NT2/D1 (cell line): ENCODE measurements at regions not wholly inside any gene's neighbourhood (a gene's known extent, or its start where the extent isn't known, plus 50 kb on each side); places are given as distances from the start of the nearest gene placed in this dataset.

ENCODE experiments used
- DNase-seq: peaks from one replicate; pipeline ENCODE4 v3.0.0-alpha.2; 2011; ENCODE audit warnings: low read depth, low spot score
- H3K27me3 ChIP-seq: 2 replicates; pipeline ENCODE4 v1.6.0; 2011; ENCODE audit warnings: mild to moderate bottlenecking; ENCODE audit not compliant: insufficient read length, insufficient read depth
- H3K36me3 ChIP-seq: 2 replicates; pipeline ENCODE4 v1.6.1; 2011; ENCODE audit warnings: mild to moderate bottlenecking, low read length, mixed read lengths; ENCODE audit not compliant: insufficient read depth, insufficient read length
- H3K4me1 ChIP-seq: 2 replicates; pipeline ENCODE4 v1.5.1; 2011; ENCODE audit not compliant: insufficient read depth, insufficient read length
- H3K4me3 ChIP-seq: 2 replicates; pipeline ENCODE4 v1.5.1; 2011; ENCODE audit warnings: low read depth; ENCODE audit not compliant: insufficient read length
- H3K9ac ChIP-seq: 2 replicates; pipeline ENCODE4 v1.6.0; 2011; ENCODE audit warnings: low read depth; ENCODE audit not compliant: insufficient read length
- H3K9me3 ChIP-seq: 2 replicates; pipeline ENCODE4 v1.5.1; 2011; ENCODE audit warnings: mild to moderate bottlenecking, low read length; ENCODE audit not compliant: insufficient read depth
- SUZ12 ChIP-seq: IDR thresholded peaks from 2 replicates; pipeline ENCODE4 v1.6.1; 2011; ENCODE audit not compliant: insufficient read length, insufficient read depth; ENCODE audit errors: extremely low read depth
- YY1 ChIP-seq: IDR thresholded peaks from 2 replicates; pipeline ENCODE4 v1.6.1; 2011; ENCODE audit not compliant: insufficient read length, insufficient read depth
- ZNF274 ChIP-seq: IDR thresholded peaks from 2 replicates; pipeline ENCODE4 v1.6.1; 2011; ENCODE audit warnings: mild to moderate bottlenecking, low read depth, low read length

- TF ChIP-seq SUZ12 (no peak), ZNF274 (no peak), YY1 (no peak)
- Histone ChIP-seq H3K4me3 (no peak overlapping the region), H3K9me3 (no peaks in the 10 kb centered on the region), H3K27me3 (no peaks in the 10 kb centered on the region), H3K36me3 (no peaks in the 10 kb centered on the region), H3K4me1 (no peaks in the 10 kb centered on the region), H3K9ac (no peak overlapping the region)
- no peak for DNase-seq
These were observed 101.0 kb upstream of the PTPN3 start for GRCh38 chr9:109599131-109599530.

- H3K9ac ChIP-seq, result no peak overlapping the region
- no peaks in the 10 kb centered on the region for H3K36me3 ChIP-seq
- no peak overlapping the region for H3K4me3 ChIP-seq
- no peaks in the 10 kb centered on the region for H3K4me1 ChIP-seq
- no peak for TF ChIP-seq YY1
- no peak for TF ChIP-seq ZNF274
- TF ChIP-seq SUZ12, result no peak
- no peak for DNase-seq
- no peaks in the 10 kb centered on the region for H3K27me3 ChIP-seq
- H3K9me3 ChIP-seq, result no peaks in the 10 kb centered on the region
These were observed 101.6 kb upstream of the PTPN3 start for GRCh38 chr9:109599711-109600110.

- no peak for DNase-seq
These were observed 102.0 kb upstream of the PTPN3 start for GRCh38 chr9:109600142-109600541.

GRCh38 chr9:109601181-109601580 lies 103.1 kb upstream of the PTPN3 start:
- no peak for TF ChIP-seq ZNF274
- no peak for TF ChIP-seq YY1
- TF ChIP-seq SUZ12, result no peak
- Histone ChIP-seq H3K36me3 (no peaks in the 10 kb centered on the region), H3K4me1 (no peaks in the 10 kb centered on the region), H3K27me3 (no peaks in the 10 kb centered on the region), H3K4me3 (no peak overlapping the region), H3K9ac (no peak overlapping the region), H3K9me3 (no peaks in the 10 kb centered on the region)
- DNase-seq, result no peak

More at GRCh38 chr9:109600142-109600541, 102.0 kb upstream of the PTPN3 start:
- no peak for TF ChIP-seq ZNF274
- no peak for TF ChIP-seq SUZ12
- no peaks in the 10 kb centered on the region for H3K27me3 ChIP-seq
- no peak overlapping the region for H3K4me3 ChIP-seq
- H3K9ac ChIP-seq, result no peak overlapping the region
- no peaks in the 10 kb centered on the region for H3K9me3 ChIP-seq
- H3K4me1 ChIP-seq, result no peaks in the 10 kb centered on the region
- H3K36me3 ChIP-seq, result no peaks in the 10 kb centered on the region

GRCh38 chr9:109602987-109603386 lies 104.9 kb upstream of the PTPN3 start:
- Histone ChIP-seq H3K4me3 (no peak overlapping the region), H3K9ac (no peak overlapping the region), H3K36me3 (no peaks in the 10 kb centered on the region), H3K27me3 (no peaks in the 10 kb centered on the region), H3K9me3 (no peaks in the 10 kb centered on the region), H3K4me1 (no peaks in the 10 kb centered on the region)
- DNase-seq, result no peak
- TF ChIP-seq ZNF274 (no peak), SUZ12 (no peak), YY1 (no peak)

GRCh38 chr9:109604131-109604530 lies 106.0 kb upstream of the PTPN3 start:
- H3K9me3 ChIP-seq, result no peaks in the 10 kb centered on the region
- H3K27me3 ChIP-seq, result no peaks in the 10 kb centered on the region
- no peak overlapping the region for H3K9ac ChIP-seq
- H3K36me3 ChIP-seq, result no peaks in the 10 kb centered on the region
- DNase-seq, result no peak
- no peak overlapping the region for H3K4me3 ChIP-seq
- TF ChIP-seq ZNF274 (no peak), SUZ12 (no peak), YY1 (no peak)
- no peaks in the 10 kb centered on the region for H3K4me1 ChIP-seq

GRCh38 chr9:109604781-109605180 lies 106.7 kb upstream of the PTPN3 start:
- TF ChIP-seq ZNF274 (no peak), SUZ12 (no peak), YY1 (no peak)
- no peaks in the 10 kb centered on the region for H3K36me3 ChIP-seq
- no peak for DNase-seq

GRCh38 chr9:109609060-109609459 lies 111.0 kb upstream of the PTPN3 start:
- H3K27me3 ChIP-seq, result no peaks in the 10 kb centered on the region
- H3K4me3 ChIP-seq, result no peak overlapping the region
- H3K9ac ChIP-seq, result no peak overlapping the region
- no peaks in the 10 kb centered on the region for H3K36me3 ChIP-seq
- no peaks in the 10 kb centered on the region for H3K9me3 ChIP-seq
- TF ChIP-seq YY1, result no peak
- no peak for TF ChIP-seq ZNF274
- no peak for TF ChIP-seq SUZ12
- H3K4me1 ChIP-seq, result no peaks in the 10 kb centered on the region
- no peak for DNase-seq

More at GRCh38 chr9:109604781-109605180, 106.7 kb upstream of the PTPN3 start:
- Histone ChIP-seq H3K9me3 (no peaks in the 10 kb centered on the region), H3K9ac (no peak overlapping the region), H3K4me3 (no peak overlapping the region), H3K4me1 (no peaks in the 10 kb centered on the region), H3K27me3 (no peaks in the 10 kb centered on the region)
